SU-DHL-6 (cell line): ENCODE measurements at regions not wholly inside any gene's neighbourhood (a gene's known extent, or its start where the extent isn't known, plus 50 kb on each side); places are given as distances from the start of the nearest gene placed in this dataset.
"Not testable (repeated sequence)": the region's sequence is repeated elsewhere in the genome, so short reads cannot be mapped to it uniquely, and the experiment has no call there.

Experiments used
- H2AFZ ChIP-seq: fragments of 200-600 bp; sonication (generic); 2 replicates; pipeline ENCODE4 v1.6.1; 2014; ENCODE audit warnings: low read depth, mild to moderate bottlenecking, moderate library complexity, mixed read lengths, antibody characterized with exemption, low read length; ENCODE audit not compliant: severe bottlenecking
- H3F3A ChIP-seq: fragments of 200-600 bp; shearing (Covaris generic); 2 replicates; pipeline ENCODE4 v1.6.0; 2016; ENCODE audit warnings: antibody characterized with exemption, mild to moderate bottlenecking; ENCODE audit not compliant: insufficient read depth
- H3K27ac ChIP-seq: fragments of 200-600 bp; sonication (generic); 2 replicates; pipeline ENCODE4 v1.5.1; 2016; ENCODE audit warnings: low read depth, mild to moderate bottlenecking, low read length, moderate library complexity, mixed read lengths
- H3K27me3 ChIP-seq: fragments of 200-600 bp; sonication (generic), shearing (Covaris generic); 2 replicates; pipeline ENCODE4 v1.6.0; 2014; ENCODE audit warnings: mild to moderate bottlenecking, low read length
- H3K36me3 ChIP-seq: fragments of 200-600 bp; sonication (generic); 2 replicates; pipeline ENCODE4 v1.6.1; 2014; ENCODE audit warnings: mild to moderate bottlenecking, low read length, mixed read lengths
- H3K4me2 ChIP-seq: fragments of 300-600, 200-600 bp; shearing (Covaris generic), sonication (generic); 2 replicates; pipeline ENCODE4 v1.6.0; 2014; ENCODE audit warnings: low read length, low read depth, mild to moderate bottlenecking; ENCODE audit not compliant: poor library complexity, severe bottlenecking
- H3K4me3 ChIP-seq: fragments of 200-600 bp; sonication (generic); 2 replicates; pipeline ENCODE4 v1.5.1; 2014; ENCODE audit warnings: antibody characterized with exemption, low read length, mild to moderate bottlenecking, mixed read lengths; ENCODE audit not compliant: insufficient read depth, poor library complexity, severe bottlenecking
- H3K79me2 ChIP-seq: fragments of 200-600 bp; sonication (generic); 2 replicates; pipeline ENCODE4 v1.6.1; 2014; ENCODE audit warnings: mild to moderate bottlenecking, low read length, moderate library complexity; ENCODE audit not compliant: insufficient read depth
- H3K9ac ChIP-seq: fragments of 200-600 bp; sonication (generic); 2 replicates; pipeline ENCODE4 v1.7.0; 2014; ENCODE audit warnings: mild to moderate bottlenecking, low read length
- H3K9me2 ChIP-seq: fragments of 200-600 bp; sonication (generic); replicated peaks from 2 replicates; pipeline ENCODE4 v1.6.1; 2014; ENCODE audit warnings: low read length; ENCODE audit not compliant: insufficient read depth
- H3K9me3 ChIP-seq: fragments of 200-600 bp; sonication (generic); 2 replicates; pipeline ENCODE4 v1.6.1; 2014; ENCODE audit warnings: low read length, mixed read lengths; ENCODE audit not compliant: insufficient read depth
- H4K20me1 ChIP-seq: fragments of 200-600 bp; sonication (generic); 2 replicates; pipeline ENCODE4 v1.6.1; 2014; ENCODE audit warnings: low read depth, mild to moderate bottlenecking, antibody characterized with exemption, low read length, moderate library complexity, mixed read lengths
- EZH2phosphoT487 ChIP-seq: fragments of 200-600 bp; sonication (generic), shearing (Covaris generic); conservative IDR thresholded peaks from 2 replicates; pipeline ENCODE4 v1.6.1; 2018; ENCODE audit warnings: mild to moderate bottlenecking, antibody characterized with exemption, low read length, moderate library complexity, mixed read lengths
- TF ChIP-seq, protein P1 (sequence below): fragments of 200-600 bp; sonication (generic); IDR thresholded peaks from one replicate; pipeline ENCODE4 v1.5.1; 2017; ENCODE audit warnings: antibody characterized with exemption, mild to moderate bottlenecking, low read length, moderate library complexity; ENCODE audit not compliant: insufficient read depth, poor library complexity, severe bottlenecking

DNA sequence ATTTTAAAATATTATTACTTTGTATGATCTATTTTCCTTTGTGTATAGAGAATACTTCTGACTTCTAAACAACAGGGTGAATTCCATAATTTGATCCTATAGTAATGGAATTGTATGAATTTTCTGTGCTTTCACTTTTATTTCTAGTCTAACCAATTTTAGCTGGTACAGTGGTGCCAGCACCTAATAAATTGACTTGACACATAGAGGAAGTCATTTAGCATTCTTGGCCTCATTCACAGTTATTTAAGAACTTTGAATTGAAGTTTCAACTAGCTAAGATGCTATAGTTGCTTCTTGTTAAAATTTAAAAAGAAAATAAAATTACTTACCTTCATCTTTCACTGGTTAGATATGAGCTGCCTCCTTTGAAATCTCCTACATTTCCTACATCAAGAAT is 220.4 kb downstream of the CPS1 start:
- no peaks in the 10 kb centered on the region for H3K27me3 ChIP-seq
- no peaks in the 10 kb centered on the region for H3K36me3 ChIP-seq
- H3K4me3 ChIP-seq: no peak overlapping the region
- H3K9ac ChIP-seq: no peak overlapping the region
- H4K20me1 ChIP-seq: no peaks in the 10 kb centered on the region
- H2AFZ ChIP-seq: no peak overlapping the region
- no peaks in the 10 kb centered on the region for H3K9me3 ChIP-seq
- no peaks in the 10 kb centered on the region for H3K79me2 ChIP-seq
- TF ChIP-seq, protein P1, sequence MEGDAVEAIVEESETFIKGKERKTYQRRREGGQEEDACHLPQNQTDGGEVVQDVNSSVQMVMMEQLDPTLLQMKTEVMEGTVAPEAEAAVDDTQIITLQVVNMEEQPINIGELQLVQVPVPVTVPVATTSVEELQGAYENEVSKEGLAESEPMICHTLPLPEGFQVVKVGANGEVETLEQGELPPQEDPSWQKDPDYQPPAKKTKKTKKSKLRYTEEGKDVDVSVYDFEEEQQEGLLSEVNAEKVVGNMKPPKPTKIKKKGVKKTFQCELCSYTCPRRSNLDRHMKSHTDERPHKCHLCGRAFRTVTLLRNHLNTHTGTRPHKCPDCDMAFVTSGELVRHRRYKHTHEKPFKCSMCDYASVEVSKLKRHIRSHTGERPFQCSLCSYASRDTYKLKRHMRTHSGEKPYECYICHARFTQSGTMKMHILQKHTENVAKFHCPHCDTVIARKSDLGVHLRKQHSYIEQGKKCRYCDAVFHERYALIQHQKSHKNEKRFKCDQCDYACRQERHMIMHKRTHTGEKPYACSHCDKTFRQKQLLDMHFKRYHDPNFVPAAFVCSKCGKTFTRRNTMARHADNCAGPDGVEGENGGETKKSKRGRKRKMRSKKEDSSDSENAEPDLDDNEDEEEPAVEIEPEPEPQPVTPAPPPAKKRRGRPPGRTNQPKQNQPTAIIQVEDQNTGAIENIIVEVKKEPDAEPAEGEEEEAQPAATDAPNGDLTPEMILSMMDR: no peak
- TF ChIP-seq EZH2phosphoT487: no peak
- no peaks in the 10 kb centered on the region for H3F3A ChIP-seq
- no peaks in the 10 kb centered on the region for H3K9me2 ChIP-seq
- no peak overlapping the region for H3K4me2 ChIP-seq
- no peak overlapping the region for H3K27ac ChIP-seq

DNA sequence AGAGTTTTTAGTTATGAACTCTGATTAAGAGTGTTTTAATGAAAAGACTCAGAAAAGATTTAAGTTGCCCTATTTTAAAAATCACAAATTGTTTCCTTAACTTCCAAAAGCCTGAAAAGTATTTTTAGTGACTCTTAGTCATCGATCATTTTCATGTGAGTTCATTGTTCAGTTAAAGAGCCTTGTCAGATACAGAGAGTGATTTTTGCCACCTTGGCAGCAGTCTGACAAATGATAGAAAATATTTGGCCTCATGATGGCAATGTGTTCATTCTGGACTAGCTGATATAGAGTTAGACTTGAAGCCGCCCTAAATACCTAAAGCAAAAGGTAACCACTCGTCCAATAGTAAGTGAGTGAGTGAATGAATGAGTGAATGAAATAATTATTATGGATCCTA is 225.8 kb downstream of the CPS1 start:
- H3K9me3 ChIP-seq: no peaks in the 10 kb centered on the region
- H3K27me3 ChIP-seq: no peaks in the 10 kb centered on the region
- no peaks in the 10 kb centered on the region for H3K36me3 ChIP-seq
- no peak overlapping the region for H2AFZ ChIP-seq
- no peak overlapping the region for H3K9ac ChIP-seq
- no peaks in the 10 kb centered on the region for H4K20me1 ChIP-seq
- no peak overlapping the region for H3K27ac ChIP-seq
- TF ChIP-seq, protein P1: no peak
- no peak for TF ChIP-seq EZH2phosphoT487
- H3K4me2 ChIP-seq: no peak overlapping the region
- no peaks in the 10 kb centered on the region for H3F3A ChIP-seq
- no peak overlapping the region for H3K4me3 ChIP-seq
- no peaks in the 10 kb centered on the region for H3K79me2 ChIP-seq
- no peaks in the 10 kb centered on the region for H3K9me2 ChIP-seq

DNA sequence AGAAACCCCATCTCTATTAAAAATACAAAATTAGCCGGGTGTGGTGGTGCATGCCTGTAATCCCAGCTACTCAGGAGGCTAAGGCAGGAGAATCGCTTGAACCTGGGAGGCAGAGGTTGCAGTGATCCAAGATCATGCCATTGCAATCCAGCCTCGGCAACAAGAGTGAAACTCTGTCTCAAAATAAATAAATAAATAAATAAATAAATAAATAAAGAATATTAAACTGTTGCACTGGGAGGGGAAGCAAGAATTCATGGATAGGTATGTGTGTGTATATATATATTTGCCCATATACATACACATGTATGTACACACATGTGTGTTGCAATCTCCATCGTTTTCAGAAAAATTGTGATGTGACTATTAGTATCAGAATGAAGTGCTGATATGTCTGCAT is 231.4 kb downstream of the CPS1 start:
- H2AFZ ChIP-seq, H4K20me1 ChIP-seq, H3K27me3 ChIP-seq: not testable (repeated sequence)

GRCh38 chr2:210792000-210792399 is 235.6 kb downstream of the CPS1 start:
- Histone ChIP-seq H3K79me2 (no peaks in the 10 kb centered on the region), H3K36me3 (no peaks in the 10 kb centered on the region), H3K9ac (no peak overlapping the region), H3F3A (no peaks in the 10 kb centered on the region), H3K4me3 (no peak overlapping the region), H3K4me2 (no peak overlapping the region), H3K27me3 (no peaks in the 10 kb centered on the region), H3K27ac (no peak overlapping the region), H3K9me2 (no peaks in the 10 kb centered on the region), H4K20me1 (no peaks in the 10 kb centered on the region), H2AFZ (no peak overlapping the region), H3K9me3 (no peaks in the 10 kb centered on the region)
- TF ChIP-seq, protein P1: no peak

More for the DNA sequence above, 231.4 kb downstream of the CPS1 start:
- H3K4me3 ChIP-seq, H3K9ac ChIP-seq, H3K79me2 ChIP-seq, H3F3A ChIP-seq, H3K9me2 ChIP-seq, H3K27ac ChIP-seq, H3K4me2 ChIP-seq, H3K9me3 ChIP-seq, H3K36me3 ChIP-seq: not testable (repeated sequence)
